HPDE6-E6E7 (cell line): ENCODE measurements at regions not wholly inside any gene's neighbourhood (a gene's known extent, or its start where the extent isn't known, plus 50 kb on each side); places are given as distances from the start of the nearest gene placed in this dataset.

Source experiments
- DNase-seq: peaks from one replicate; pipeline ENCODE4 v3.0.0; 2011; ENCODE audit warnings: missing footprints; ENCODE audit errors: extremely low spot score

DNA sequence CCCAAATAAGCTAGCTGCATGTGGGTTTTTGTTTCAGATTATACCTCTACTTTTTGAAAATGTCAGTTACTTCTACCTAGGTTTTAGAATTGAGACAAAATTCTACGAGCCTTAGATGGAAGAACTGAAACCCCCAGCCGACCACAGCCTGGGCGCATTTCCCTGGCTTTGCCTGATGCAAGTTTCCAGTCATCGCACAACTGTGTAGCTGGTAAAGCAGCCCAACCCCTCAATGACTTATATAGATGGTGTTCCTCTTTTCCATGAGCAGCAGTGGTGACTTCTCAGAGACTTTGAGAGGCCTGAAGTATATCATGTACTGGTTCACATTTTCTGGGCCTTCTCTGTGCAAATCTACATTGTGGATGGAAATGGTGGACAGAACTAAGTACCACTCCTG is 515.4 kb upstream of the RAB6C start:
- no peak for DNase-seq

GRCh38 chr2:129464631-129465030 is 514.8 kb upstream of the RAB6C start:
- DNase-seq = no peak

- DNase-seq = no peak
Observed at GRCh38 chr2:129465045-129465444, 514.4 kb upstream of the RAB6C start.

DNA sequence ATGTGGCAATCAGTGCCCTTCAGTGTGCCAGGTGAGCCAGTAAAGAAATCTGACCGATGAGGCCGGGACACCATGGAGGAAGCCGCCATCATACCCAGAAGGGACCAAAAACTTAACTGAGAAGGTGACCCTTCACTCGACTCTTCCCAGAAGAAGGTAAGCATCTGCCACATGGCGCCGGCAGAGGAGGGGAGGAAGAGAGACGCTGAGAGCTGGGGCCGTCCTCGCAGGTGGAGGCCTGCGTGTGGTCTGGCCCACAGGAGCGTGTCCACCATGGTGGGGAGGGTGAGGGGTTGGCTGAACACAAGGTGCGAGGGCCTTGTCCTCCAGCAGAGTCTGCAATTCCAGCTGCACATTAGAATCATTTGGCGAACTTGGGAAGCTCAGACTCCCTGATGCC is 513.1 kb upstream of the RAB6C start:
- no peak for DNase-seq

GRCh38 chr2:129467012-129467779 is 512.3 kb upstream of the RAB6C start:
- DNase-seq = no peak

- no peak for DNase-seq
Observed at GRCh38 chr2:129467941-129468340, 511.5 kb upstream of the RAB6C start.

- DNase-seq = no peak
Observed at GRCh38 chr2:129468879-129469278, 510.6 kb upstream of the RAB6C start.

DNA sequence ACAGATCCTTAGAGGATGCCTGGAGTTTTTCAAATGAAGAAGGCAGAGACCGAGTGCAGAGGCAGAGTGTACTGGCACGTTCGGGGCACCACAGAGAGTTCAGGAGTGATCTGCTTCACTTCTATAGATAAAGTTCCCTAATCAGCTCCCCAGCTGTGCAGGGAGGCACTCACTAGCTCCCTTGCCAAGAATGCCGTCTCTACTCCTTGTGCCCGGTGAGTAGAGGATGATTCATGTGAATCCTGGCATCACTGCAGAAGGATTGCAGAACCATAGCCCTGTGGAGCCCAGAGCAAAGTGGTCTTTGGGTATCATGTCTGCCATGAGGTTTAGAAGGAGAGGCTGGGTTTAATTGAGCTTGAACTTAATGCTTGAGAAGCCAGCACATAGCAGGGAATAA is 510.1 kb upstream of the RAB6C start:
- no peak for DNase-seq

DNA sequence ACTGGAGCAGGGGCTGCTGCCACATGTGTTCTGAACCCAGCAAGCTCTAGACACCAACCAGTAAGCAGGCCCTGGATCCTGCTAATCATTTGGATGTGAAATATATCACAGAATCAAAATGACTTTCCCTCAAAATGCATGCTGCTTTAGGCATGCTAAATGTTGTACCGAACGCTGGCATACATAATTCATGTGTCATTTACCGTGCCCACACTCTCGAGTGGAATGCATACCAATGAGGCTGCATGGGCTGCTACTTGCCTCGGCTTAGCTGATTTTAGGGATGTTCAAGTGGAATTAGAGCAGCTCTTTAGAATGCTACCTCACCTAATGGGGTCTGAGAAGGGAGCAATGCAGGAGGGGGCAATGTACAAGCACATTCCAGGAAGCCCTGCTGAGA is 509.6 kb upstream of the RAB6C start:
- DNase-seq = no peak

DNA sequence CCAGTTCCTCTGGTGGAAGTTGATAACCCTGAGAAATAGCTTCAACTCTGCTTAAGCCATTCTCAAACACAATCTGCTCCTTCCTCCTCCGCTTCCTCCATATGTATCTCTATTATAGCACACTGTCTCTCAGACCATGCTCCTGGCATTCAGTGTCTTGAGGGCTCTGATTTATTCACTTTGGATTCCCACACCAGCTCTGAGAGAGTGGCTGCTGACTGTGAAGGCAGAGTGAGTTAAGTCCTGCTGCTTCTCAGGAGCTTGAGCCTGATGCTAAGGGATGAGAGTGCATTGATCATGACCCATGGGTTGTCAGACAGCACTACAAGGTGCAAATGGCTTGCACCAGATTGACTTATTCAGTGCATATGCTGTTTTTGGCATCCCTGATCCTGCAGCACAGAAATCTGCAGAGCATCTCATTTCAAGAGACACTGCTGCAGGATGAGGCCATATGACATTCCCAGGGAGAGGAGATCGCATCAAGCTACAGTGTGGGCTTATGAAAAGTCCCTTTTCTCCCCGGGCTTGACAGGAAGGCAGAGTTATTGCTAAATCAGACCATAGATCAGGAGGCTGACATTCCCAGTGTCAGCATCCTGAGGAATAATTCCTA is 500.5 kb upstream of the RAB6C start:
- no peak for DNase-seq

DNA sequence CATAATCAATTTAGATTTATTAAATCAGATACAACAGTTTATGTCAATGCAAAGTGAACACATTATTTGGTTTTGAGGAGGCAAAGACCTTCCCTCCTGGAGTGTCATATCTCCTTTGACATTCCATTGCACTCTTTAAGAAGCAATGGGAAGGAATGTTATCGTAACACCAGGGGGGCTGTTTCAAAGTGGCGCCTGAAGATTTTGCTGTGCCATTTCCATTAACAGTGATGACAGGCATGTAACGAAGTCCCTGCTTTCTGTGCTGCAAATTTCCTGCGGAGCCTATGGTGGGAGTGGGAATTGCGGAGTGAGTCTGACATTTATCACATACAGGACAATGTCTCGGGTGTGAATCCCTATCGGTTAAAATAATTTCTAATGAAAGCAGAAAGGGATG is 499.6 kb upstream of the RAB6C start:
- DNase-seq = no peak

DNA sequence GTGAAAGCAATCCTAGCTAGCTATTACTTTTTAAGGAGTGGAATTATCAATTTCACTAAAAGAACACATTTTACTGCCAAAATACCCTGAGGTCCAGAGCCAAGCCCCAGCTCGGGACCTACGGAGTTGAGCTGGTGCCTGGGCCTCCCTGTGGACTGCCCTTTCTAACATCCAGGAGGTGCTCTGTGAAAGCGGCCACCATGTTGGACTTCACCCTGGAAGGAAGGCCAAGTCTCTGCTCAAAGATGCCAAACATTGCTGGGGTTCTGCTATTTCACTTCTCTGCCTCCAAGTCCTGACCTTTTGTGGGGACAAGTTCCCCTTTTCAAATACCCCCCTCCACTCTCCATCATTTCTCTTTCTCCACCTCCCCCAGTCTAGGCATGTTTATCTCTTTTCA is 498.7 kb upstream of the RAB6C start:
- no peak for DNase-seq

DNA sequence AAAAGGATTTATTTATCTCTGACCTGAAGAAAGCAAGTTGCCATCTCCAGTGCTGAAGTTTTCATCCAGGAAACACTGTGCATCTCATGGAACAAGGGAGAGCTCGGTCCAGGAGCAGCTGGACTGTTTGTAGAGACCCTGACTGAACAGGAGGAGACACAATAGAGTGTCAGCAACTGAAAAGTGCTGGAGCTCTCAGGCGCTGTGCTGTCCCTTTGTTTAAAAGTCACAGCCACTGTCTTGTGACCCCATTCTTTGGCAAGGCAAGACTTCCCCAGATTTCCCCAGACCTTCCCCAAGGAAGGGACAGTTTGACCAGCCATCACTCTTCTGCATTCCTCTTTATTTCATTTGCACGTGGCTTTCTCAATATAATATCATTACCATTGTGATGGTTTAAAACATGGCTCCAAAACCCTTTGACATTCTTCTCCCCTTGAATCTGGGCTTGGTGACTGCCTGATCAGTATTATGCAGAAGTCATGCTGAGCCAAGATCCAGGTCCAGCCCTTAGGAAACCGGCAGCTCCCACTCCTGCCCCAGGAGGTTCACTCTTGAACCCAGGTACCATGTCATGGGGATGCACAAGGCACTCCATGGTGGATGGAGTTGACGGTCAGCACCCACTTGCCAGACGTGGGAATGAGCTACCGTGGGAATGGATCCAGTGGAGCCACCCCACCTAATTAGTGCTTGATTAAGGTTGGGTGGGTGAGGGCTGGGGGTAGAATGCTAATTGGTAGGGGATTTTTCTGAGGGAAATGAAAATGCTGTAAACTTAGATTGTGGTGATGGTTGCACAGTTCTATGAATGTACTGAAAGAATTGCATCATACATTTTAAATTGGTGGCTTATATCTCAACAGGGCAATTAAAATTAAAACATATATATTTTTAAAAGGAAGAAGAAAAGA is 497.9 kb upstream of the RAB6C start:
- no peak for DNase-seq

DNA sequence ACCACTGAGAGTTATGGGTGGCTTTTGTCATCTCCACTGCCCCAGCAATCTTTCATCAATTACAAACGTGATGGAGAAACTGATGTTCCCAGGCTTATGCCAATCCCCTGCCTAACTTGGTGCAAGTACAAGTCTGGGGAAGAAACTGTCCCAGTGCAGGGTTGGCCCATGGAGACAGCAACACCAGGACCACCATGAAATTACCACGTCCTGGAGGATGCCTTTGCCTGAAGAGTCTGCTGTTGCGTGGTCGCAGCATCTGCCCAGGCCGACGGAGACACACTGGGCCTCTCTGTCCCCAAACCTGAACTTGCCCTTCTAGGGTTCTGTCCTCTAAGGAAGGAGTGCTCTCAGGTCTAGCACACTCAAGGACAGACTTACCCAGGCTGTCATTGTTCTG is 496.8 kb upstream of the RAB6C start:
- DNase-seq = no peak

DNA sequence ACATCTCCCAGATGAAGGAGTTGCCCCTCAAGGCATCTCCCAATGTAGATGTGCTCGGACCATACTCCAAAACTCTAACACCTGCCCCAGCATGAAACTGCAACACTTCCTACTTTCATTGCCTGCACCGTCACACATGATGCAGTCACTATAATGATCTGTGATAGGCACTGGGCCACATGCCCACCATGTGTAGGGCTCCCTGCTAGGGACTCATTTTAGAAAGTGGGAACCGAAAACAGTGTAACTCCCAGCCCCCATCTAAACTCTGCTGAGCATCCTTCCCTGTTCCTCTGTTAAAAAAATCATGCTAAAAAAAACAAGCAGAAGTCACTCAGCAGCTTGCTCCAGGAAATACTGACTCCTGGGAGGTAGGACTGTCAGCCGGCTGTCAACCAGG is 496.1 kb upstream of the RAB6C start:
- DNase-seq = no peak

DNA sequence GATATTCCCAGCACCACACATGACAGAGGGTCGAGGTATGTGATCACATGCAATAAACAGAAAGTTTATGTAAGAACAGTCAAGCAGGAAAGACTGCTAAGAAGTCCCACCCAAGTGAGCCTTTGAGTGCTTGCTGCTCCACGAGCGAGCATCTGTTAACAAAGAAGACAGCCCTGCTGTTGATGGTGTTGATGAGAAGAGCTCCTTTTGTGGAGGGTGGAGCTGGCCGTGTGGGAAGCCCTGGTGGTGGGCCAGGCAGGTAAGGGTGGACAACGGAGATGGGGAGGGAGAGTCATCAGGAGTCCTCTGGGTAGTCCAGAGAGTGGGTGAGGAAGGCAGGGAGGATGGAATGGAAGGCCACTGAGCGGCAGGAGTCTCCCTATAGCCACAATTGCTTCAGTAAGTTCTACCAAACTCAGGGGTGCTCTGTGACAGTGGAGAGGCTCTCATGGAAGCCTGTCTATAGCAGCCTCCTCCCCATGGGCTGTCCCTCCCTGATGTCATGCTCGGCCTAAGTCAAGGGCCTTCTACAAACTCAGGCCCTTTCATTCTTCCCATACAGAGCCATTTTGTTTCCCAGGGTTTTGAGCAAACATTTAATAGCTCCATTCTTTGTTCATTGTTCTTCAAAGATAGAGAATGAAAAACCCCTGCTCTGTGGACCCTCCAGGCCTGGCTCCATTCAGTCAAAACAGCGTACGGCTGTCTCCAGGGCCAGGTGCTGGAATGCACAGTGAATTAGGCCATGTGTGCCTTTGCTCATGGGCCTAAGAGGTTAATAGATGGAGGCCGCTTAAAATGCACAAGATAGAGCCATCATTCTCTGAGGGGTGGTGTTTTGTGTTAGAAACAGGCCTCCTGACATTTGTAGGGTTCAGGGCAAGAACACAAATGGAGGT is 494.2 kb upstream of the RAB6C start:
- no peak for DNase-seq

DNA sequence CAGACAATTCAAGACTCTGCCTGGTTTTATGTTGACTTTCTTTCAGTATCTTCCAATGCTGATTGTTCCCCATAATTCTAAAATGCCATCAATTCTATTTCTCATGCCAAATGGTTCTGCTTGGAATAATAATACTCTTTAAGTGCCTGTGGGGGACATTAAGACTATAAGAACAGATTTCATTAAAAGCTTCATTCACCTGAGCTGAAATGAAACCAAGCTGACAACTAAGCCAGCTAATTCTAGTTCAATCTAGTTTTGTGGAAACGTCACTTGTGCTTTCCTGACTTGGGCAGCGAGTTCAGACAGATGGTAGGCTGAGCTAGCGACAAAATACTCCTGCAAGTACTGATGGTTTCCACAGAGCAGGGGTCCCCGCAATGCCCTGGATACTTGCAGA is 491.1 kb upstream of the RAB6C start:
- no peak for DNase-seq

GRCh38 chr2:129490641-129491040 is 488.8 kb upstream of the RAB6C start:
- no peak for DNase-seq

DNA sequence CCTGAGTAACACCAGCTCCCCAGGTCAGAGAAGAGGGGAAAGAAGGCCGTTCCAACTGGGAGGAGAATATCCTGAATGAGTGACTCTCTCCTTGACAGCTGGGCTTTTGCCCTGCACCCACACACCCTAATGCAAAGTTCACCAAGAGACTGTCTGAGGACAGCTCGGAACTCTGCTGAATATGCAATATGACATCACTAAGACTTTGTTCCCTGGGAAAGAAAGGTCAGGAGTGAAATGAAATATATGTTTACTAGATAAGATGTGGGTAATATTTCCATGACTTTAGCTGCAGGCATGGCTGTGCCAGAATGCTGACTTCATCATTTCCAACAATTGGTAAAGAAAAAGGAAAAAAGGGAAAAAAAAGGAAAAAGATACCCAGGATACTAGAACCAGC is 488.2 kb upstream of the RAB6C start:
- no peak for DNase-seq

DNA sequence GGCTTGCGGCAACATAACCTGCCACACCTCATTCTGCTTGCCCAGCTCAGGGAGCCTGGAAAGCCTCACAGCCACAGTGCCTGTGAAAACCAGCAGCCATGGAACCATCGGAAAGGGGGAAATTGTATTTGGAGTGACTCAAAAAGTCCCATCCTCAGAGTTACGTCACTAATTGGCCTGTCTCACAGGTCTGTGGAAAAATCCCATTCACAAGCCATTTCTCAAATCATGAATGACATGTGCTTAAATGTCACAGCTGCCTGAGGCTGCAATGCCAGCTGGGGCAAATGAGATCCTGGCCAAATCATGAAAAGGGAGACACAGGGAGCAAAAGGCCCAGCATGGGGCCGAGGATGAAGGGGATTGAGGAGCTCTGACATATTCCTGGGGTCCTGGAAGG is 486.9 kb upstream of the RAB6C start:
- DNase-seq = no peak

- no peak for DNase-seq
Observed at GRCh38 chr2:129499747-129500146, 479.7 kb upstream of the RAB6C start.

DNA sequence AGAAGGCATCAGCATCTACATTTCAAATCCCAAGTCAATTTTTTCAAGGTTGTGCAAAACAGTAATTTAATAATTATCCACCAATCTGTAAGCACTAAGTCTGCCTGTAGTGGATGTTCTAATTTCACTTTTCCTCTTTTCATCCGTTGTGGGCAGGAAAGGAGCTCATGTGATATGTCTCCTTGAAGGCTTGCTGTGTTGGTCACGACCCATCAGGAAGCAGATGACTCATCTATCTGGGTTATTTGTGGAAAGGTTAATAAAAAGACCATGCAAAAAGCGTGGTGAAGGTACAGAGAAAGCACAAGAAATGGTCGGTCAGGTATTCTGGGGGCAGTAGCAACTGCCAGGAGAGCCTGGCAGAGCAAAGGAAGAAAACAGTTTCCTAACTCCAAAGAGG is 476.7 kb upstream of the RAB6C start:
- no peak for DNase-seq
